Activated naive CD8-positive, alpha-beta T cell treated with anti-CD3 and anti-CD28 coated beads, Interleukin-2, amount 10 ng/mL, durations not matched to agents 7 days and 5 days (primary cell): ENCODE measurements at regions not wholly inside any gene's neighbourhood (a gene's known extent, or its start where the extent isn't known, plus 50 kb on each side); places are given as distances from the start of the nearest gene placed in this dataset.
"Not testable (repeated sequence)": the region's sequence is repeated elsewhere in the genome, so short reads cannot be mapped to it uniquely, and the experiment has no call there.

ENCODE experiments used
- ATAC-seq: fragments of 150-1000 bp; cut with Tn5 transposase; one replicate; pipeline ENCODE4 v1.10.0; 2021; ENCODE audit warnings: low read depth, moderate library complexity
- POLR2A ChIA-PET: fragments of 350-600 bp; sonication (Branson Sonifier 250); formaldehyde crosslinking; loops from one replicate; lab custom pipeline; 2021; ENCODE audit warnings: antibody characterized with exemption; lab: Charles Lee
- DNase-seq: peaks from one replicate; pipeline ENCODE4 v3.0.0; 2021
- H3K27ac Mint-ChIP-seq: one replicate; pipeline ENCODE4 v1.8.0; 2022; ENCODE audit warnings: mild to moderate bottlenecking, mixed read lengths
- H3K27me3 Mint-ChIP-seq: one replicate; pipeline ENCODE4 v1.8.0; 2022; ENCODE audit warnings: mild to moderate bottlenecking, moderate library complexity, mixed read lengths
- H3K36me3 Mint-ChIP-seq: one replicate; pipeline ENCODE4 v1.8.0; 2021; ENCODE audit warnings: mild to moderate bottlenecking, mixed read lengths
- H3K4me1 Mint-ChIP-seq: one replicate; pipeline ENCODE4 v1.8.0; 2021; ENCODE audit warnings: mixed read lengths
- H3K4me3 Mint-ChIP-seq: one replicate; pipeline ENCODE4 v1.8.0; 2022; ENCODE audit warnings: mild to moderate bottlenecking, moderate library complexity, mixed read lengths
- H3K9me3 Mint-ChIP-seq: one replicate; pipeline ENCODE4 v1.8.0; 2021; ENCODE audit warnings: mixed read lengths

- Mint-ChIP-seq H3K4me1 (no peaks in the 10 kb centered on the region), H3K27ac (no peak overlapping the region), H3K4me3 (no peak overlapping the region), H3K9me3 (no peaks in the 10 kb centered on the region), H3K36me3 (no peaks in the 10 kb centered on the region), H3K27me3 (no peaks in the 10 kb centered on the region)
- POLR2A ChIA-PET: no interaction called here
- ATAC-seq (no peak), DNase-seq (no peak)
Measured at GRCh38 chr18:37844209-37844970, 278.8 kb upstream of the CELF4 start.

- DNase-seq: no peak
- no peak for ATAC-seq
Measured at GRCh38 chr18:37838083-37838482, 272.5 kb upstream of the CELF4 start.

GRCh38 chr18:37836071-37836970, 270.7 kb upstream of the CELF4 start:
- POLR2A ChIA-PET: no interaction called here
- Mint-ChIP-seq H3K36me3 (no peaks in the 10 kb centered on the region), H3K27me3 (no peaks in the 10 kb centered on the region), H3K27ac (no peak overlapping the region), H3K4me3 (no peak overlapping the region), H3K9me3 (peaks cover 4% of the 10 kb centered on the region), H3K4me1 (no peaks in the 10 kb centered on the region)
- no peak for DNase-seq
- ATAC-seq: no peak

More at GRCh38 chr18:37838083-37838482, 272.5 kb upstream of the CELF4 start:
- POLR2A ChIA-PET: no interaction called here
- H3K27me3 Mint-ChIP-seq: no peaks in the 10 kb centered on the region
- H3K36me3 Mint-ChIP-seq: no peaks in the 10 kb centered on the region
- no peak overlapping the region for H3K4me3 Mint-ChIP-seq
- no peak overlapping the region for H3K27ac Mint-ChIP-seq
- no peaks in the 10 kb centered on the region for H3K4me1 Mint-ChIP-seq
- no peaks in the 10 kb centered on the region for H3K9me3 Mint-ChIP-seq

- H3K4me1 Mint-ChIP-seq, ATAC-seq, H3K36me3 Mint-ChIP-seq, H3K27ac Mint-ChIP-seq, H3K9me3 Mint-ChIP-seq, H3K4me3 Mint-ChIP-seq, DNase-seq, POLR2A ChIA-PET, H3K27me3 Mint-ChIP-seq: not testable (repeated sequence)
Measured at GRCh38 chr18:37832010-37832695, 266.6 kb upstream of the CELF4 start.

GRCh38 chr18:37812961-37813360, 247.4 kb upstream of the CELF4 start:
- H3K36me3 Mint-ChIP-seq: no peaks in the 10 kb centered on the region
- POLR2A ChIA-PET: no interaction called here
- no peak overlapping the region for H3K27ac Mint-ChIP-seq
- H3K4me3 Mint-ChIP-seq: no peak overlapping the region
- ATAC-seq: no peak
- peaks cover 5% of the 10 kb centered on the region for H3K9me3 Mint-ChIP-seq
- H3K4me1 Mint-ChIP-seq: no peaks in the 10 kb centered on the region
- H3K27me3 Mint-ChIP-seq: no peaks in the 10 kb centered on the region
- no peak for DNase-seq

GRCh38 chr18:37805773-37806404, 240.3 kb upstream of the CELF4 start:
- Mint-ChIP-seq H3K27me3 (no peaks in the 10 kb centered on the region), H3K4me3 (no peak overlapping the region), H3K36me3 (no peaks in the 10 kb centered on the region), H3K9me3 (no peaks in the 10 kb centered on the region), H3K27ac (no peak overlapping the region), H3K4me1 (no peaks in the 10 kb centered on the region)
- POLR2A ChIA-PET: no interaction called here
- no peak for ATAC-seq
- no peak for DNase-seq

- Mint-ChIP-seq H3K27ac (no peak overlapping the region), H3K4me1 (no peaks in the 10 kb centered on the region), H3K9me3 (no peaks in the 10 kb centered on the region), H3K4me3 (no peak overlapping the region), H3K36me3 (no peaks in the 10 kb centered on the region), H3K27me3 (no peaks in the 10 kb centered on the region)
- DNase-seq: no peak
- POLR2A ChIA-PET: no interaction called here
- no peak for ATAC-seq
Measured at GRCh38 chr18:37796823-37797349, 231.3 kb upstream of the CELF4 start.

GRCh38 chr18:37787452-37787851, 221.9 kb upstream of the CELF4 start:
- no peak for DNase-seq
- Mint-ChIP-seq H3K4me1 (no peaks in the 10 kb centered on the region), H3K27me3 (no peaks in the 10 kb centered on the region), H3K9me3 (peaks cover 2% of the 10 kb centered on the region), H3K27ac (no peak overlapping the region), H3K4me3 (no peak overlapping the region), H3K36me3 (no peaks in the 10 kb centered on the region)
- POLR2A ChIA-PET: no interaction called here
- no peak for ATAC-seq

GRCh38 chr18:37783771-37784170, 218.2 kb upstream of the CELF4 start:
- Mint-ChIP-seq H3K9me3 (peaks cover 2% of the 10 kb centered on the region), H3K36me3 (no peaks in the 10 kb centered on the region)
- POLR2A ChIA-PET: no interaction called here

GRCh38 chr18:37779220-37779619, 213.6 kb upstream of the CELF4 start:
- POLR2A ChIA-PET: no interaction called here
- Mint-ChIP-seq H3K36me3 (no peaks in the 10 kb centered on the region), H3K27me3 (no peaks in the 10 kb centered on the region), H3K27ac (no peak overlapping the region), H3K9me3 (no peaks in the 10 kb centered on the region), H3K4me1 (no peaks in the 10 kb centered on the region), H3K4me3 (no peak overlapping the region)
- ATAC-seq (no peak), DNase-seq (no peak)

More at GRCh38 chr18:37783771-37784170, 218.2 kb upstream of the CELF4 start:
- Mint-ChIP-seq H3K4me1 (no peaks in the 10 kb centered on the region), H3K4me3 (no peak overlapping the region), H3K27me3 (no peaks in the 10 kb centered on the region), H3K27ac (no peak overlapping the region)
- DNase-seq: no peak
- ATAC-seq: no peak

GRCh38 chr18:37778417-37779165, 213.0 kb upstream of the CELF4 start:
- peak; percentile 66 for DNase-seq
- Mint-ChIP-seq H3K27me3 (no peaks in the 10 kb centered on the region), H3K27ac (no peak overlapping the region), H3K36me3 (no peaks in the 10 kb centered on the region), H3K4me3 (no peak overlapping the region), H3K4me1 (no peaks in the 10 kb centered on the region), H3K9me3 (no peaks in the 10 kb centered on the region)
- POLR2A ChIA-PET: no interaction called here
- peak; percentile 54 for ATAC-seq

- H3K4me3 Mint-ChIP-seq: no peak overlapping the region
- H3K36me3 Mint-ChIP-seq: no peaks in the 10 kb centered on the region
Measured at GRCh38 chr18:37769826-37770225, 204.2 kb upstream of the CELF4 start.

More at GRCh38 chr18:37769826-37770225, 204.2 kb upstream of the CELF4 start:
- ATAC-seq (no peak), DNase-seq (no peak)
- POLR2A ChIA-PET: no interaction called here
- H3K27me3 Mint-ChIP-seq: no peaks in the 10 kb centered on the region
- no peak overlapping the region for H3K27ac Mint-ChIP-seq
- H3K9me3 Mint-ChIP-seq: no peaks in the 10 kb centered on the region
- no peaks in the 10 kb centered on the region for H3K4me1 Mint-ChIP-seq
